Lung microvascular endothelial cell (primary cell): ENCODE measurements at regions not wholly inside any gene's neighbourhood (a gene's known extent, or its start where the extent isn't known, plus 50 kb on each side); places are given as distances from the start of the nearest gene placed in this dataset.

Experiments
- DNase-seq, 2 donors: peaks; one replicate each; pipeline versions ENCODE4 v3.0.0 to v3.0.0-alpha.2; 2010; ENCODE audit warnings: low read depth in 2 of 2

- DNase-seq, result no peak
Observed at GRCh38 chr13:71087006-71087405, 780.0 kb downstream of the DACH1 start.

DNA sequence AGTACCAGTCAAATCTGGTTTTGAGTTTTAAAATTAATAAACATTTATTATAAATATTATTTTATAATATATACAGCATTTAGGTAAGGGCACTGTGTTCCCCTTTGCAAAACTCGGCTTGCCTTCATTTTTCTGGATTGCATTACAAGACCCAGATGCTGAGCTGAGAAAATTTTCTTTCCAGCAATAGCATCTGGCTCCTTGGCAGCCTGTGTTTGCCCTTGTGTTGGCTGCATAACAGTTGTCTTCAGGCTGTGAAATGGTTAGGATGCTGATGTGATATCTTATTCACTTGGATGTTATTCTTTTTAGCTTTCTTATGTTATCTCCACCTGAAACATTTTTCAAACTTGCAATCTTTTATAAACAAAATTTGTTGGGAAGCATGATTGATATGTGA, 784.4 kb downstream of the DACH1 start:
- DNase-seq, result no peak

DNA sequence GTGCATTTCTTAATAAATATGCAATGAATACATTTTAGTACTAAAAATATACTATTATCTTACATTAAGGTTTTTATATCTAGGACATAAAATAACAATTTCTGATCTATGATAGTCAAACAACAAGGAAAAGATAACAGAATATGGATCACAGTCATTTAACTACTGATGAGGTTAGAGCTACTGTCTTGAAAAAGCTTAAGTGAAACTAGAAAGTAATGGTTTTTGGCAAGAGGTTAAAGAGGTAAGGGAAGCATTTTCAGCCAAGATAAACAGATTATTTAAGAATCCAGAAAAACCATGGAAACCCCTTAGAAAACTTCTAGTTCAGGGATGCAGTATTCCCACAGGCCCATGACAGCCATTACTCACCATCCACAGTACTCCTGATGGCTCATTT, 787.4 kb downstream of the DACH1 start:
- DNase-seq, result no peak

GRCh38 chr13:71068041-71068440, 799.0 kb downstream of the DACH1 start:
- no peak for DNase-seq

- no peak for DNase-seq
Observed at GRCh38 chr13:71067165-71067815, 799.7 kb downstream of the DACH1 start.

DNA sequence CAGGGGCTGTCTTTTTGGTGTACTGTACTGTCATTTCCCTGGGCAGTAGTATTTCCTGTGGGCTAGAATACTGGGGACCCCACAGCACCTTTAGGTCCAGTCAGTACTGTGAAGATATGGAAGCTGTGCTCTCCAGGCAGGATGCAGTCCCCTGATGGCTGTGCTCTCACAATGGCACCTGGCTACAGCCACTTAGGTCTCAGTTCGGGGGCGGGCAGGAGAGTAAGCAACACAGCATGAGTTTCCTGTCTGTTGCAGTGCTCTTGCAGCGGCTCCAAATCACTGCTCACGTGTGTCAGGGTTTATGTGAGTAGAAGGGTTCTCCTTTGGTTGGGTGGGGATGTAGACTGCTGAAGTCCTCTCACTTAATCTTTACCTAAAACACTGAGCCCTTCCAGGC, 810.4 kb downstream of the DACH1 start:
- DNase-seq, result no peak

- DNase-seq, result no peak
Observed at GRCh38 chr13:71055644-71056043, 811.4 kb downstream of the DACH1 start.

- DNase-seq, result no peak
Observed at GRCh38 chr13:71055047-71055446, 812.0 kb downstream of the DACH1 start.

DNA sequence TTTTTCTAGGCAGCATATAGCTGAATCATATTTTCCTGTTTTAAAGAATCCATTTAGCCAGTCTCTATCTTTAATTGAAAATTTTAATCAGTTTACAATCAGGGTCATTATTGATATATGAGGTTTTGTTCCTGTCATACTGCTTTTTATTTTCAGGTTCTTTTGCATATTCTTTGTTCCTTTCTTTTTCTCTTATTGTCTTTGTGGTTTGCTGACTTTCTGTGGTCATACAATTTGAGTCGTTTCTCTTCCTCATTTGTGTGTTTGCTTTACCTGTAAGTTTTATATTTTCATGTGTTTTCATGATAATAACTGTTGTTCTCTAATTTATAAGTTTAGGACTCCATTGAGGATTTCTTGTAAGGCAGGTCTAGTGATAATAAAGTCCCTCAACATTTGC, 812.6 kb downstream of the DACH1 start:
- DNase-seq, result no peak

GRCh38 chr13:71051573-71051972, 815.4 kb downstream of the DACH1 start:
- DNase-seq, result no peak

GRCh38 chr13:71046360-71047079, 820.5 kb downstream of the DACH1 start:
- DNase-seq, result no peak

DNA sequence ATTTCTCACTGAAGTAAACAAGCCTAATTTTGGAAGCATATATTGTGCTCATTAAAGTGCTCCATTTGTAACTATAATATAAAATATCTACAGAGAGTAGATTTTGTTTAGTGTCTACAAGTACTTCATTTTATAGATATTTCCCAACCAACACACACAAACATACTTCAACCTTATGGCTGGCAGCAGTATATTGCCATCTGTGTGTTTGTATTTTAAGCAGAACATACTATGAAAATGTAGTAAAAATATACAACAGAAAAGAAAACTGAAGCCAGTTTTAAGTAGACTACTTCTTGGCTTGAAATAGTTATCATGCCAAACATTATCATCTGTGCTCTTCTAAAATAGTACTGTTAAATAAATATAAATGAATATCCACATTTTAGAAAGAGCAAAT, 821.9 kb downstream of the DACH1 start:
- no peak for DNase-seq

- no peak for DNase-seq
Observed at GRCh38 chr13:71039440-71039839, 827.6 kb downstream of the DACH1 start.

GRCh38 chr13:71034018-71034417, 833.0 kb downstream of the DACH1 start:
- no peak for DNase-seq

- DNase-seq, result no peak
Observed at GRCh38 chr13:71033026-71033425, 834.0 kb downstream of the DACH1 start.

DNA sequence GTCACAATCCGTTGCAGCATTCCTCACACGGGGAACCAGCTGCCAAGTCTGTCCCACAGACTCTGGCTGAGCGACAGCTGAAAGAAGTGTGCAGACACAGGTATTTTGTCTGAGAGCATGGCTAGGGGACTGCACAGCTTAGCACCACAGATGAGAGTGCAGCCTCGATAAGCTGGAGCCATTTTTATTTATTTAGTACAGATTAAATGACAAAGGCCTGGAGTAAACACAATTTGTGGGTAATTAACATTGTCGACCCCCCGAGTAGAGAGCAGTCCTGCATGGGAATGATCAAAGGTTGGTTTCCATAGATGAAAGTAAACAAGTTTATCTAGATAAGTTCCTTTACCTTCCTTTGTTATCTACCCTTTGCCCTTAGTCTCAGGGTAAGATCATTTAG, 836.2 kb downstream of the DACH1 start:
- no peak for DNase-seq

- DNase-seq, result no peak
Observed at GRCh38 chr13:71028884-71029283, 838.1 kb downstream of the DACH1 start.

- DNase-seq, result no peak
Observed at GRCh38 chr13:71021825-71022422, 845.1 kb downstream of the DACH1 start.

DNA sequence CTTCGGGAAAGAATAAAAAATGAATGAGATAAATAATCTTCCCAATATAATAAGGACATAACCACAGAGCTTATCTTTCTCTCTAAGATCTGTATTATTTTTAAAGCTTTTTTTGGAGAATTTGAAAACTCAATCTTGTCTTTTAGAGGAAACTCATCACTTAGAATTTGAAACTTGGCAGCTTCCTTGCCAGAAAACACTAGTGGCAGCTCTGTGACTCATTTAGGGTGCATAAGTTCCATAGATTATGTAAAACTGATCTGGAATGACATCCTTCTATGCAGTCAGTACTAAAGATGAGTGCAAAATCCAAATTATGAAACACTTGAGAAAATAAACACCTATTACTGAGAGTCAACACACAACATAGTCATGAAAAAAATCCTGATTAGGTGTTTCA, 848.0 kb downstream of the DACH1 start:
- no peak for DNase-seq

GRCh38 chr13:71018544-71018943, 848.5 kb downstream of the DACH1 start:
- no peak for DNase-seq

GRCh38 chr13:71017607-71018006, 849.4 kb downstream of the DACH1 start:
- DNase-seq, result no peak

DNA sequence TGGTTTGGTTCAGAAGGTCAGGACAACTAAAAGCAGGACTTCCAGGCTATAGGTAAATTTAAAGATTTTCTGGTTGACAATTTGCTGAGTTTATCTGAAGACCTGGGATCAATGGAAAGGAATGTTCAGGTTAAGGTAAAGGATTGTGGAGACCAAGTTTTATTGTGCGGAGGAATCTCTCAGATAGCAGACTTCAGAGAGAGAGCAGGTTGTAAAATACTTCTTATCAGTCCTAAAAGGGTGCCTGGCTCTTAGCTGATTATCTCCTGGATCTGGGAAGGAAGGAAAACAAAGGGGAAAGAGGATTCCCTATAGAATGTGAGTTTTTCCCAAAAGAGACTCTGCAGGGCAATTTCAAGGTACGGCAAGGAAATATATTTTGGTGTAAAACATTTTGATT, 851.5 kb downstream of the DACH1 start:
- DNase-seq, result no peak

- no peak for DNase-seq
Observed at GRCh38 chr13:71015021-71015420, 852.0 kb downstream of the DACH1 start.
